ENCODE measurements at regions not wholly inside any gene's neighbourhood (a gene's known extent, or its start where the extent isn't known, plus 50 kb on each side); places are given as distances from the start of the nearest gene placed in this dataset.

DNA sequence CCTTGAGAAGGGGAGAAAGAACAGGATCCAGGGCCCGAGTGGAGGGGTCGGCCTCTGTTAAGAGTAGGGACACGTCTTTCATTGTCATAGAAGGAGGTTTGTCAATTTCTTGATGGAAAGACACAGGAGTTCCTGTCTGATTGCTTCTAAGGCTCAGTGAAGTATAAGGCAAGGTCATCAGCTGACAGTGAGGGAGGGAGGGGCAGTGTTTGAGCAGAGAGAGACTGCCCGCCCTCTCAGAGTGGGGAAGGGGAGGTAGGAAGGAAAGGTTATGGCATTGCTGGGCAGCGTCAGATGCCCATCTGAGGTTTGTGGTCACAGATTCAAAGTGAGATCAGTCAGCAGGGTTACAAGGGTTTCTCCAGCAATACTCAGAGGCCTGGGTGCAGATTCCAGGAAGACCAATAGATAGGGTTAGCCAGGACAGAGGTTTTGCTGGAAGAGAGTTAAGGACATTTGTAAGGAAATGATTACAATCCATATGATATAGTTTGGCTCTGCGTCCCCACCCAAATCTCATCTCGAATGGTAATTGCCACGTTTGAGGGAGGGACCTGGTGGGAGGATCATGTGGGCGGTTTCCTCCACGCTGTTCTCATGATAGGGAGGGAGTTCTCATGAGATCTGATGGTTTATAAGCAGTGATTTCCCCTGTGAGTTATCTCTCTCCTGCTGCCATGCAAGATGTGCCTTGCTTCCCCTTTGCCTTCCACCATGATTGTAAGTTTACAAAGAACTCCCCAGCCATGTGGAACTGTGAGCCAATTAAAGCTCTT is 127.2 kb upstream of the GJB5 start:
- no CpG with 5 or more reads among the region's 10 CpGs for WGBS (ENCODE audit: extremely low coverage, insufficient read length, low lambda C conversion rate)
- no peaks in the 10 kb centered on the region for H3K9me3 Mint-ChIP-seq
- H3K4ac ChIP-seq (ENCODE audit: low read depth, low read length): no peak overlapping the region

More for the DNA sequence above, 127.2 kb upstream of the GJB5 start:
- H2AK5ac ChIP-seq (ENCODE audit: insufficient read length, low read length): no peak overlapping the region
- H2BK20ac ChIP-seq (ENCODE audit: low read depth, low read length, poor library complexity, severe bottlenecking): no peak overlapping the region
- no peak overlapping the region for H3K56ac ChIP-seq (ENCODE audit: insufficient read length, low read depth, low read length)
- no peaks in the 10 kb centered on the region; the same call in 1 of the 2 replicates for H3K4me1 ChIP-seq (ENCODE audit: insufficient read depth, low read length)
- no peak overlapping the region for H2BK15ac ChIP-seq (ENCODE audit: low read depth, low read length)
- H3T11ph ChIP-seq (ENCODE audit: low read length): no peak overlapping the region
- no peak overlapping the region for H4K5ac ChIP-seq (ENCODE audit: insufficient read length, low read depth, low read length)
- H3K14ac ChIP-seq (ENCODE audit: insufficient read depth, low read length): no peak overlapping the region
- no peak overlapping the region for H2AFZ ChIP-seq (ENCODE audit: low read length)
- Mint-ChIP-seq H3K27me3 (ENCODE audit: low read depth) (peaks cover 6% of the 10 kb centered on the region), H3K4me1 (no peaks in the 10 kb centered on the region; a peak in 1 of 4 replicates), H3K4me3 (no peak overlapping the region), H3K36me3 (ENCODE audit: insufficient read depth in 1 of 3, low read depth in 3 of 3) (no peaks in the 10 kb centered on the region), H3K27ac (no peak overlapping the region; a peak in 1 of 7 replicates)
- no peak overlapping the region for H4K91ac ChIP-seq (ENCODE audit: insufficient read length, low read depth, low read length)
- H3K23ac ChIP-seq (ENCODE audit: insufficient read length, low read depth, low read length): no peak overlapping the region
- H3K18ac ChIP-seq (ENCODE audit: insufficient read length, low read depth, low read length): no peak overlapping the region
- no peaks in the 10 kb centered on the region for H3K27me3 ChIP-seq (ENCODE audit: insufficient read depth, low read length)
- H4K20me1 ChIP-seq (ENCODE audit: control insufficient read depth, insufficient read depth, insufficient read length): no peaks in the 10 kb centered on the region
- no peaks in the 10 kb centered on the region for H3K23me2 ChIP-seq (ENCODE audit: insufficient read length, low read depth, low read length, poor library complexity, severe bottlenecking)
- no peaks in the 10 kb centered on the region for H3K79me2 ChIP-seq (ENCODE audit: insufficient read depth, low read length)
- H2BK120ac ChIP-seq (ENCODE audit: low read depth, low read length, poor library complexity, severe bottlenecking): no peak overlapping the region
- no peak overlapping the region for H4K8ac ChIP-seq (replicated peaks; ENCODE audit: insufficient read length, low read depth, low read length)
- TF ChIP-seq, protein P1, sequence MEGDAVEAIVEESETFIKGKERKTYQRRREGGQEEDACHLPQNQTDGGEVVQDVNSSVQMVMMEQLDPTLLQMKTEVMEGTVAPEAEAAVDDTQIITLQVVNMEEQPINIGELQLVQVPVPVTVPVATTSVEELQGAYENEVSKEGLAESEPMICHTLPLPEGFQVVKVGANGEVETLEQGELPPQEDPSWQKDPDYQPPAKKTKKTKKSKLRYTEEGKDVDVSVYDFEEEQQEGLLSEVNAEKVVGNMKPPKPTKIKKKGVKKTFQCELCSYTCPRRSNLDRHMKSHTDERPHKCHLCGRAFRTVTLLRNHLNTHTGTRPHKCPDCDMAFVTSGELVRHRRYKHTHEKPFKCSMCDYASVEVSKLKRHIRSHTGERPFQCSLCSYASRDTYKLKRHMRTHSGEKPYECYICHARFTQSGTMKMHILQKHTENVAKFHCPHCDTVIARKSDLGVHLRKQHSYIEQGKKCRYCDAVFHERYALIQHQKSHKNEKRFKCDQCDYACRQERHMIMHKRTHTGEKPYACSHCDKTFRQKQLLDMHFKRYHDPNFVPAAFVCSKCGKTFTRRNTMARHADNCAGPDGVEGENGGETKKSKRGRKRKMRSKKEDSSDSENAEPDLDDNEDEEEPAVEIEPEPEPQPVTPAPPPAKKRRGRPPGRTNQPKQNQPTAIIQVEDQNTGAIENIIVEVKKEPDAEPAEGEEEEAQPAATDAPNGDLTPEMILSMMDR (conservative IDR thresholded peaks at IDR 0.05): no peak
- H2BK12ac ChIP-seq (ENCODE audit: insufficient read length, low read depth, low read length): no peak overlapping the region
- no peaks in the 10 kb centered on the region for H3K79me1 ChIP-seq (ENCODE audit: insufficient read depth, low read depth, low read length, poor library complexity, severe bottlenecking)
- no peaks in the 10 kb centered on the region for H3K9me3 ChIP-seq (ENCODE audit: control insufficient read depth, low read depth, low read length)
- DNase-seq: no peak
- no peak overlapping the region for H3K27ac ChIP-seq (ENCODE audit: insufficient read length, low read depth, low read length)
- no peak overlapping the region for H3K9ac ChIP-seq (ENCODE audit: extremely low read depth, insufficient read length, low read length)
- no peak overlapping the region for H3K4me2 ChIP-seq (ENCODE audit: insufficient read depth, insufficient read length, low read length)
- no peak overlapping the region for H2BK5ac ChIP-seq (ENCODE audit: insufficient read length, low read length)

Data from H9 (cell line).